ENCODE measurements at regions not wholly inside any gene's neighbourhood (a gene's known extent, or its start where the extent isn't known, plus 50 kb on each side); places are given as distances from the start of the nearest gene placed in this dataset.

GRCh38 chr7:26532471-26532870 is 240.8 kb downstream of the SNX10 start:
- TF ChIP-seq CTCF (IDR thresholded peaks at IDR 0.05; ENCODE audit: insufficient read depth, low read length) (no peak), REST (IDR thresholded peaks at IDR 0.05; ENCODE audit: insufficient replicate concordance, low read depth) (no peak), POLR2AphosphoS5 (IDR thresholded peaks at IDR 0.05; ENCODE audit: low read depth) (no peak)

Data from HL-60 (cell line).